SHP77 treated with DMSO at 0.1 percent for 48 hours (cell line): ENCODE measurements at regions not wholly inside any gene's neighbourhood (a gene's known extent, or its start where the extent isn't known, plus 50 kb on each side); places are given as distances from the start of the nearest gene placed in this dataset.

ENCODE experiments used
- DNase-seq: peaks from one replicate; lab custom pipeline; 2025; lab: John Stamatoyannopoulos, UW

- DNase-seq, result no peak
Measured at GRCh38 chr1:68378296-68379084, 71.3 kb downstream of the RPE65 start.

- no peak for DNase-seq
Measured at GRCh38 chr1:68377098-68377497, 72.7 kb downstream of the RPE65 start.

DNA sequence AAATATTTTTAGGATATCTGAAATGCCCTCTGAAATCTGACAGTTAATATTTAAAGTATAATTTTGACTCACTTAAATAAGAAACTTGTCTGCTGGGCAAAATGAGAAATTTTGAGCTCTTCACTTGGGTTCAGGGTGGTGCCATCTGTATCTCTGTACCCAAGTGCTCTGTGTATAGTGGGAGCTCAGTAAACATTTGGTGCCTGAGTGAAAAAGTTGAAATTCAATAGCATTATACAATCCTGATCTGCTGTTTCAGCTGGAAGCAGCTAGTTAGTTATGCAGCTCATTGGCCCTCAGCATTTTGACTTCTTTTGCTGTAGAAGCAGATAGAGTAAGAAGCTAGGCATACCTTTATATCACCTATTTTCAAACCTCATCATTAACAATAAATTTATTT lies 73.3 kb downstream of the RPE65 start:
- no peak for DNase-seq

DNA sequence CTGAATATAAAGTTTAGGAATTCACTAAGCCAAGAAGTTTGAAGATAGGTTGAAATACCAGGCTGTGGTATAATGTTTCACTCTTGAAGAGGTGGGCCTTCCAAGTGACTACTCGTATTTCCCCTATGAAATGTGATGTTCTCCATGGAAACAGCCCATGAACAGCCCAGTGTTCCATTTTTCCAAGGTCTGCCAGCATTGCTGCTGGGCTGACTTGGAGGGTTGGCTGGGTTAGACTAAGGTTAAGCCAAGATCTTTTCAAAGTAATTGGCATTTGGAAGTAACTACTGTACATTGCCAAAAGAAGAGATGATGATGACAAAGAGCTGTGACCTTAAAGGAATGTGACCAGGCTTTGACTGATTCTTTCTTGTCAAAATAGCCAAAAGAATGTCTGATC lies 73.8 kb downstream of the RPE65 start:
- DNase-seq, result no peak

DNA sequence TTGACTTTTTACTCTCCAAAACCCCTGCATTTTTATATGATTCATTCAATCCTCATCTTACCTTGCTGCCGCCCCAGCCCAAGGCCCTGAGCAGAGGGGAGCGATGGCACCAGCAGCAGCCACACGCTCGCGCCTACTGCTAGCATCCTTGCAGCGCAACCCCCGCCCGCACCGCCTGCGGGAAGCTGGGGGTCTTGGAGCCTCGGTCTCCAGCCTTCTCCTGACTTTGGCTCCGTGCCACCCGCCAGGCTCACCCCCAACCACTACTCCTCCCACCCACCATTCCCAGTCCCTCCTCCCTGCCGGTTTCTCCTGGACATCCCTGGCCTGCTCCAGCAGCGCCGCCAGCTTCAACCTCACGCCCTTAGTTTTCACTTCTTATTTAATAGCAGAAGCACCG lies 76.6 kb downstream of the RPE65 start:
- no peak for DNase-seq

- no peak for DNase-seq
Measured at GRCh38 chr1:68372487-68372886, 77.3 kb downstream of the RPE65 start.

DNA sequence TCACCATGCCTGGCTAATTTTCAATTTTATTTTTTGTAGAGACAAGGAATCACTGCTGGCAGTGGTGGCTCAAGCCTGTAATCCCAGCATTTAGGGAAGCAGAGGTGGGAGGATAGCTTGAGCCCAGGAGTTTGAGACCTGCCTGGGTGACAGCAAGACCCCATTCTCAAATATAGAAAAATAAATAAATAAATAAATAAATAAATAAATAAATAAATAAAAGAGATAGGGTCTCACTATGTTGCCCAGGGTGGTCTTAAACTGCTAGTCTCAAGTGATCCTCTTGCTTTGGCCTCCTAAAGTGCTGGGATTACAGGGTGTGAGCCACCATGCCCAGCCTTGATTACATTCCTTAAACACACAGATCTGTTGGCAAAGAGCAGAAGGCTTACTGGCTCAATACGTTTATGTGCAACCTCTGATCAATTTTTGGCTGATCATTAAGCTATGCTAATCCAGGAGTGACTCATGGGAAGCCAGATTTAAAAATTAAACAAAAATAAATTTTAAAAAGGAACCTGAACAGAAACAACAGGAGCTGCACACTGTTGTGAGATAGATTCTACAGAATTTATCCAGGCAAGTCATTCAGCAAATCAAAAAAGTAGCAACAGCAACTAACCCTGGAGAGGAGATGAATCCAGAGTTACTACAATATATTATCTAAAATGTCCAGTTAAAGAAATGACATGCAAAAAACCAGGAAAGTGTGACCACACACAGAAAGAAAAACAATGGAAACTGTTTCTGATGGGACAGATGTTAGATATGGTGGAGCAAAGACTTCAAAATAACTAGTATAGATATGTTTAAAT lies 79.4 kb downstream of the RPE65 start:
- no peak for DNase-seq

GRCh38 chr1:68366572-68366971 lies 83.2 kb downstream of the RPE65 start:
- no peak for DNase-seq

DNA sequence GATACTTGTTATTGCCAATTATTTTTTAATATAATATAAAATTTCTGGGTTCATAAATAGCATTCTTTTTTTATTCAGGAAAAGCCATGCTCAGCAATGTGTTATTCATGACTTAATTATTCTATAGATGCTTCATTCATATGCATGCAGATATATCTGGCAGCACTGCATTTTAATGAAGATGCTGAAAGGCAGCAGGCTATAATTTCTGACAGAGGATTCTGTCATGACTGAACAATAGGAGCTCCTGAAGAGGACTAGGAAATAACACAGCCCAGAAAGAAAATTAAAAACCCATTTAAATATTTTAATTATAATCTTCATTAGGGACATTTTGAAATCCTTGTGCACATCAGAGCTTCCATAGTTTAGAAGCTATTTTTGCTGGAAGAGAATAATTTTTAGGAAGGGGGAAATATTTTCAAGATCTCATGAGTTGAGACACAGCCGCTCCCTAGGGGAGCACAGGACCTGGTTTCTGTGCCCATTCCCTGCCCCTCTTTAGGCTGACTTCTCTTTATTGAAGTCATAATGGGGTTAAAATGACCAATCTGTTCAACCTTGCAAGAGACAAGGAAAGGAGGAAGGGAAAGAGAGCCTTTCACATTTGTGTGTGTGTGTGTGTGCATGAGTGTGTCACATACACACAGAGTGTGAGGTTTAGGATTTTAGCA lies 83.9 kb downstream of the RPE65 start:
- no peak for DNase-seq

GRCh38 chr1:68363339-68363738 lies 86.4 kb downstream of the RPE65 start:
- no peak for DNase-seq

- DNase-seq, result no peak
Measured at GRCh38 chr1:68361346-68361910, 88.3 kb downstream of the RPE65 start.

DNA sequence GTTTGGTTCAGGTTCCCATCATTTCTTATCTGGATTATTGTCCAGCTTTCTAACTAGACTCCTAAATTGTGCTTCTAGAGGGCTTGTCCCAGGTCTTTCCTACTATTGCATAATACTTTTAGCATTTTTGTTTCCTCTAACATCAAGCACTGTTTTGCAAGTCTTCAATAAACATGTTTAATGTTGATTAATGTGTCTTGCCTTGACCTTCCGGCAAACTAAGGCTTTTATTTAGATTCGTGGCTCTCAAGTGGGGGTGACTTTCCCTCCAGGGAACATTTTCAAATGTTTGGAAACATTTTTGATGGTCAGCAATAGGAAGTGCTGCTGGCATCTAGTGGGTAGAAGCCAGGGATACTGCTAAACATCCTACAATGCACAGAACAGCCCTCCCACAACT lies 90.7 kb downstream of the RPE65 start:
- DNase-seq, result no peak

GRCh38 chr1:68358439-68358838 lies 91.3 kb downstream of the RPE65 start:
- no peak for DNase-seq

GRCh38 chr1:68355614-68356013 lies 94.1 kb downstream of the RPE65 start:
- DNase-seq, result no peak

GRCh38 chr1:68352202-68352601 lies 97.6 kb downstream of the RPE65 start:
- no peak for DNase-seq

DNA sequence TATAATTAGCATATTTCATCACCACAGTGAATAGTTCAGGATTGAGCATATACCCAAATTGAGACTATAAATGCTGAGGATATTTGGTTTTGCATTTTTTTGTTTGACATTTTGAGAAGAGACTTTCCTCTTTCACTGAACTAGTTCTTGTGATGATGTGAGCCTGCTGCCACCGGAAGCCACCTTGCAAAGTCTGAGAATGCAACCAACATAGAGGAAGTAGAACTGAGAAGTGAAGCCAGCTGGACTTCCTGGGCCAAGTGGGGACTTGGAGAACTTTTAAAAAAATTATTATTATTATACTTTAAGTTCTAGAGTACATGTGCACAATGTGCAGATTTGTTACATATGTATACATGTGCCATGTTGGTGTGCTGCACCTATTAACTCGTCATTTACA lies 102.3 kb downstream of the RPE65 start:
- no peak for DNase-seq

GRCh38 chr1:68346188-68346808 lies 103.5 kb downstream of the RPE65 start:
- DNase-seq, result peak; percentile 1

DNA sequence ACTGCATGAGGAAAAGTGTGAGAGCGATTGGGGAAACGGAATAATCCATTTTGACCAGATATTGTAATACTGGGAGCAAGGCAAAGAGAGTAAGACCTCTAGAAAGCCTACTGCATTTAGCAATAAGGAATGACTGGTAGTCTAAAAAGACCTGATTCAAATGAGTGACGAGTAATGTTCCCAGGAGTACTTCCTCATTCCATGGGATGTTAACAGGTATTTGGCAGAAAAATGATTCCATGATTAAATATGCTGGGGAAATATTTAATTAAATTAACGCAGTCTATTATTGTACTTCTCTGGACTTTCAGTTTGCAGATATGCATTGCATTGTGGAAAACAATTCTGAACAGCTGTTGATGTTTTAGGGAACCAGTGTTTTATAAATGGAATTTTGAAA lies 105.5 kb downstream of the RPE65 start:
- no peak for DNase-seq

- no peak for DNase-seq
Measured at GRCh38 chr1:68340951-68341350, 108.6 kb upstream of the WLS start.

GRCh38 chr1:68339505-68339904 lies 107.2 kb upstream of the WLS start:
- no peak for DNase-seq

- no peak for DNase-seq
Measured at GRCh38 chr1:68338081-68338480, 105.8 kb upstream of the WLS start.

DNA sequence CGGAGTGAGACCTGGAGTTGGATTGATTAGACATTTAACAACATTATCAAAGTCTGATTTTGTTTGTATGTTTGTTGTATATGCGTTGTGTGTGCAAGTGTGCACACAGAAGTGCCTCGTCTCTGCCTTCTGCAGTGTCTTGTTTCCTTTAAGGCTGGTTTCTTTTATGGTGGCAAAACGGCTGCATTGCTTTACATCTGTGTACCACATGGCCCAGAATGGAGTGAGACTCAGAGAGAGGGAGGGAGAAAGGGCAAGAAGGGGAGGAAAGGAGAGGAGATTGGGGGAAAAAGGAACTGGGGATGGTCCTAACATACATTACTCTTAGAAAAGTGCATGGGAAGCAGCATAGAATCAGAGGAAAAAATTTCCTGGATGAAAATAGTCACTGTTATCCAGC lies 99.7 kb upstream of the WLS start:
- no peak for DNase-seq
